Stimulated activated CD4-positive, alpha-beta T cell treated with anti-CD3 and anti-CD28 coated beads, Interleukin-2, amount 100 ng/mL, for 24 hours (primary cell): ENCODE measurements at regions not wholly inside any gene's neighbourhood (a gene's known extent, or its start where the extent isn't known, plus 50 kb on each side); places are given as distances from the start of the nearest gene placed in this dataset.

Experiments used
- DNase-seq, 2 donors: peaks; one replicate each; pipeline ENCODE4 v3.0.0-alpha.2; 2020

DNA sequence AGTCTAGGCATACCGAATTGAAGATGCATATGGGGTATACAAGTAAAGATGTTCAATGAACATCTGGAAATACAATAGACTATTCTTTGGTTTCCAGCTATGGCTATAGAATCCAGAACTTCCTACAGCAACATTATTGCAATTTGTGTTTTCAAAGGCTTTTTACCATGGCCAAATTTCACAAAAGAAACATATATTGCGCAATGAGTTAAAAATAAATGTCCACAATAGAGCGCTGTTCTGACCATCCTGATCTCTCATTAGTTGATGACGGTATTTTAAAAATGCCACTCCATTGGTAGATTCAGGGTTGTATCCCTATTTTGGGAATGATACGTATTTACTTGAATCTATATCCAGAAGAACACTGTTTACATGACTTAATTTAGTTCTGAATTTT is 139.2 kb downstream of the LINC00632 start:
- DNase-seq = no peak

DNA sequence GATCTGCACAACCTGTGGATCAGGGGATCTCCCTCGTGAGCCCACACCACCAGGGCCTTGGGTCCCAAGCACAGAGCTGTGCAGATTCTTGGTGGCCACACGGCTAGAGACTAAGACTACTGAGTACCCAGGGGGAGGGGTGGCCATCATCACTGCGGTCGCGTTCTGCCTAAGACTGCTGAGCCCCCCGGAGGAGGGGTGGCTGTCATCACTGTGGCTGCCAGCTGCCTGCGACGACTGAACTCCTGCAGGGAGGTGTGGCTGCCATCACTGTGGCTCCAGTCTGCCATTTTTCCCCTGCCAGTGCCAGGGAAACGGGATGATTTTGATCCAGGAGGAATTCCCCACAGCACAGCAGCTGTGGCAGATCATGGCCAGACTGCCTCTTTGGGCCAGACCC is 141.7 kb upstream of the SPANXB1 start:
- no peak for DNase-seq

DNA sequence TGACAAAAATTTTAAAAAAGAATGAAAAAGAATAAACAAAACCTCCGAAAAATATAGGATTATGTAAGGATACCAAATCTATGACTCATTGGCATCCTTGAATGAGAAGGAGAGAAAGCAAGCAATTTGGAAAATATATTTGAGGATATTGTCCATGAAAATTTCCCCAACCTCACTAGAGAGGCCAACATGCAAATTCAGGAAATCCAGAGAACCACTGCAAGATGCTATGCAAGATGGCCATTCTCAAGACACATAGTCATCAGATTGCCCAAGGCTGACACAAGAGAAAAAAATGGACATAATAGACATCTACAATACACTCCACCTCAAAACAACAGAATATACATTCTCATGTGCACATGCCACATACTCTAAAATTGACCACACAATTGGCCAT is 135.9 kb upstream of the SPANXB1 start:
- no peak for DNase-seq

DNA sequence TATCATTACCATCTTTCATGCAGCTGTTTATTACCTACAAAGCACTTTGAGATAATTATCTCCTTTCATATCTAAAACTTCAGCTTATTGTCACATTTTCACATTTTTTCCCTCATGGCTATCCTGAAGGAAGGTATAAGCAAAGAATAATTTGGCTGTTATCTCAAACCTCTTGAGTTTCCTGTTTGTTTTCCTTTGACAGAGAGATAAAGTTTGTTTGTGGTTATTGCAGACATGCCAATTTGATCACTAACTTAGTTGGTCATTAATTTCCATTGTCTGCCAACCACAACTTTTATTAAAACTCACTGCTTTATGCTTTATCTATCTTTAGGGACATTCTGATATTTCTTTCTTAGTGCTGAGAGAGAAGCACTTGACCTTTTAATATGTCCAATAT is 89.8 kb upstream of the SPANXB1 start:
- DNase-seq = no peak

DNA sequence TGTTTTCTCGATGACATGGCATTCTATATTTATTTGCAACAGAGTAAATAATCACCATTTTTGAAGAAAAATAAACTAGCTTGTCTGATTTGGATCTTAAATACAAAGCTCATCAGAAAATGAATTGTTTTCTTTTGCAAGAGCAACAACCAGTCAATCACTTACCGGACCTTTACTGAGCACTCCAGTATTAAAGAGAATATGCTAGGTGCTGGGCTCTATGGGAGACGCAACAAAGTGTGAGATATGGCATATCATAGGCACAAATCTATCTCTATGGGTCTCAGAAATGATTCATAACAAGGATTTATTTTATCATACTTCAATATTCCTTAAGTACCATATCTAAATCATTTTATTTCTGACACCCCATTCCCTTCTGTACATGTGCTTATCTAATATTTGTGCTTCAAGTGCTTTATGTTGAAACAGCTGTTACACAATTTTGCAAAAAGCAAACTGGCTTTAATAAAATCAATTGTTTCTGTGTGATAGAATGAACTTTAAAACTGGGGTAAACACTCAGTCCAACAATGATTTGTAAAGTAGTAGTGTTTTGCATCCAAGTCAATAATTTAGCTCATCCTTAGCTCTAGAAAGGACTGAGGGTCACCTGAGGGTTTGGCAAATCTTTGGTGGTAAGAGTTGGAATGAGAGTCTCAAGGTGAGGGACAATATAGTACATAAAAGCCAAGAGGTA is 88.4 kb upstream of the SPANXB1 start:
- no peak for DNase-seq

DNA sequence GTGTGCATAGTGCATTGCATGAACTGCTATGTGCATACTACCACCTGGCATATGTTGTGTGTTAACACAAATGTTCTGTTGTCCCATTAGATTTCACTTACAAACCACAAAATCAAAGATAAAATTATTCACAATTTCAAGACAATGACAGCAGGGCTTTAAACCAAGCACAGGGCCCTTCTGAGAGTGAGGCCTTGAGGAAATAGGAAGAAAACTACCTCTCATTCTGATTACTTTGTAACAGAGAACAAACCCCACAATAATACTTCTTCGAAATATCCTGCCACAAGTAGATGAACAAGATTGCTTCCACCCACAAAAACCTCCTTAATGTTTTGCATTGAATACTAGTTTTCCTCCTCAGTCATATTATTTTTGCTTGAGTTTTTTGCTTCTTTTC is 85.5 kb upstream of the SPANXB1 start:
- no peak for DNase-seq

DNA sequence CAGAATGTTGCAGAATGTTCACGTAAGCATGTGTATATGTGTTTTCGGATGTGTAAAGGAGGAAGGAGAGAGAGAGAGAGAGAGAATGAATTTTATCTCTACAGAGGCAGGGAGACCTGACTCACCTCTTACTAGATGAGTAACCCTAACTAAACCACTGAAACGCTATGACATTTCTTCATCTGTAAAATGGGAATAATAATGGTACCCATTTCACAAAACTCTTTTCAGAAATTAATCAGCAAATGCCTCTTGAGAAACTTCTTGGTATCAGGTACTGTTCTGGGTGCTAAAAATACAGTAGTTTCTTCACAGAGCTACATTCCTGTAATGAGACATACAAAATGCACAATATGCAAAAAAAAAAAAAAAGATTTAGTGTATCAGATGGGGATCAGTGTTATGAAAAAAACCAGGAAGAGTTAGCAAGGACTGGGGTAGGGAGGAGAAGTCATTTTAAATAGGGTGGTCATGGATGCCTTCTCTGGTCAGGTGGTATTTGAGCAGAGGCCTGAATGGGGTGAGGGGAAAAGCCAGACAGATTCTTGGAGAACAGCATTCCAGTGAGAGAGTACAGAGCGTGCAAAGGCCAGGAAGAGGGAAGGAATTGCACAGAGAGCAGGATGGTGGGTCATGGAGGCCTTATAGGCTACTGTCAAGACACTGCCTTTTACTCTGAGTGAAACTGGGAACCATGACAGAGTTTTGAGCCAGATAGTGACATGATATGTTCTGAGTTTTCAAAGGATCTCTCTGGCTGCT is 84.9 kb upstream of the SPANXB1 start:
- DNase-seq = no peak

DNA sequence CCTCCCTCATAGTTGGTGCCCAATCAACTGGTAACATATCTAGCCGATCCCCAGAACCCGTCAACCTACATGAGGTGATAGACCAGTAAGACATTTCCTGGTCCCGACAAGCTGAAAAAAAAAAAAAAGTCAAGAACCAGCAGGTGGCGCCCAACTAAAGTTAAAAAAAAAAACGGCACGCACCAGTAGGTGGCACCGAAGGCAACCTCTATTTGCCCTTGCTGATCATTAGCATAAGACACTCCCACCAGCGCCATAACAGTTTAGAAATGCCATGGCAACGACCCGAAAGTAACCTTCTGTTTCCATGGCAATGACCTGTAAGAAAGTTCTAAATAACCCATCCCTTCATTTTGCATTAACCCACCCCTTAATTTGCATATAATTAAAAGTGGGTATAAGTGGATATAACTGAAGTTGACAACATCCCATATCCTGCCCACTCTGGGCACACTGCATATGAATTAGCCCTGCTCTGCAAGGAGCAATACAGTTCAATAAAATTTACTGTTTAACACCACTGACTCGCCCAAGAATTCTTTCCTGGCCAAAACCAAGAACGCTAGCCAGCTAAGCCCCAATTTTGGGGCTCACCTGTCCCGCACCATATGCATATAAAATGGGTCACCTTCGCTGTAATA is 83.9 kb upstream of the SPANXB1 start:
- peak; percentile 11 to 16 for DNase-seq

DNA sequence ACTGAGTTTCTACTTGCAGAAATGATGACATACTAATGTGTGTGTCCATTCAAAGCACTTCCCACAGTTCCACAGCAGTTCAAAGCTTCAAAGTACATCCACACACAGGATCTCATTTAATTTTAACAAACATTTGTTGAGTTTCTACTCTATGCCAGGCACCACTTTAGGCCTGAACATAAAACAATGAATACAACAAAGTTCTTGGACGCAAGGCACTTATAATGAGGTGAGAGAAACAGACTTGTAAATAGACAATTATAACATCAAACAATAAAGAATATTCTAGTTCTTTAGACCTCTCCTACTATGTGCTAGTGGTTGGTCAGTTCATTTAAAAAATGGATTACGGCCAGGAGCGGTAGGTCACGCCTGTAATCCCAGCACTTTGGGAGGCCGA is 82.0 kb upstream of the SPANXB1 start:
- DNase-seq = no peak

DNA sequence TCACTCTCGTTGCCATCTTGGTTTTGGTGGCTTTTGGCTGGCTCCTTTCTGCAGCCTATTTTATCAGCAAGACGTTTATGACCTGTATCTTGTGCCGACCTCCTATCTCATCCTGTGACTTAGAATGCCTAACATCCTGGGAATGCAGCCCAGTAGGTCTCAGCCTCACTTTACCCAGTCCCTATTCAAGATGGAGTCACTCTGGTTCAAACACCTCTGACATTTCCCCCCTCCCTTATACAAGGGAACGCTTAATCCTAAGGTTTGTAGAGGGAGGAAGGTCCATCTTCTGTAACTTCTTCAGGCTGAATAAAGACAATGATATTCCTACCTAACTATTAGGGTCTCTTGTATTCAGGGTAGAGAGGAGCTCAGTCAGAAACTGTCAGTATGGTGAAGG is 79.3 kb upstream of the SPANXB1 start:
- no peak for DNase-seq

DNA sequence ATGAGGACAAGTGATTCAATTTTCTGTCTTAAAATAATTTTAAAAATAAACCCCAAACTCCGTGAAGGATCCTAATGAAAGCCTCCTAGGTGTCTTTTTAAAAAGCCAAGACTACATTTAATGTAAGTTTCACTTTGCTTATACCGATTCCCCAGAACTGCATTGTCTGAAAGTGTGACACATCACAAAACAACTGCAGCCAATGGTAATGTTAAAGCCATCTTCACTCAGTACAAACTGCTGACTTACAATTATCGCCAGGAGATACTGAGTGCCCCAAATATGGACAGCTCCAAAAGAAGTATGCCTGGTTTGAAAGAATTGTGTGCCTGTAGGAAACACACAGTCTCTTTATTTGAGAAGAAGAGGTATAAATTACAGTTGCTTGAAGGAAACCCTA is 73.7 kb upstream of the SPANXB1 start:
- no peak for DNase-seq

DNA sequence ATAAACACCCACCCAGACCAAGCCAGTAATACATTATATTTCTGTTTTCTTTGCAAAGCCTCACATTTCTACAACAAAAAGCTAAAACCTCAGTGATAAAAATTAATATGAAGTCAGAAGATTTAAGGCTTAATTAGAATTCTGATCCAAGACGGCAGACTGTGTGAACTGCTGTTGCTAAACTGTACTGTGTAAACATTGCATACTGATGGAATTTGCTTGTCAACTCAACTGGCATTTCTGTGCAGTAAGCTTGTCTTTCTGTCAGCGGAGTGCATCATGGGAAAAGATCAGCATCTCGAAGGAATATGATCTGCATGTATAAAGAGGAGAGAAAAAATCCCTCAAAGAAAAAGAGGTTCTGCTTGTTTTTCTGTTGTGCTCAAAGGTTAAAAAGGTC is 69.4 kb upstream of the SPANXB1 start:
- DNase-seq = no peak

DNA sequence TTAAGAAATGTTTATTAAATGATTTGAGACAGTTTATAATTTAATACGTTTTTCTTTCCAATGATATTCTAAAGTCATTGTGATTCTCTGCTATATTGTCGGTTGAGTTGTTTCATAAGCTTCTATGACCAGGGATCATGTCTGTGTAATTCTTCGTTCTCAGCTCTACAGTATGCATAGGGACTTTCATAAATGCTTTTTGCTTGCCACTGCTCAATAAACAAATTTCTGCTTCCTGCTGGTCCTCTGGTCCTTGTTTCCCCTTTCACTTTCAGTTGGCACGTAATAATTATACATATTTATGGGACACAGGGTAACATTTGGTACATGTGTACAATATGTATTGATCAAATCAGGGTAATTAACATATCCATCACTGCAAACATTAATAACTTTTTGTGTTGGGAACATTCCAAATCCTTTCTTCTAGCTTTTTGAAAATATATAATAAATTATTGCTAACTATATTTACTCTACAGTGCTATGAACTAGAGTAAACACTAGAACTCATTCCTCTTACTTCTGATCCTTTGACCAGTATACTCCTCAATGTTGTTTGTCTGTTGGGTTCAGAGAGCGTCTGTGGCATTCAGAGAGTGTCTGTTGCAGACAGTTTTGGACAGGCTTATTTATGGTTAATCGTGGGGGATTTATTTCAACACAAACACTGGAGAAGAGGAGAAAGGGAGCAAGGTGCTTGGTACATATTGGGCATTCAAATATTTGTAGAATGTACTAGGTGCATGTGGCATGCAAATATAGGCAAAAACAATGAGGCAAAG is 68.3 kb upstream of the SPANXB1 start:
- DNase-seq = no peak

DNA sequence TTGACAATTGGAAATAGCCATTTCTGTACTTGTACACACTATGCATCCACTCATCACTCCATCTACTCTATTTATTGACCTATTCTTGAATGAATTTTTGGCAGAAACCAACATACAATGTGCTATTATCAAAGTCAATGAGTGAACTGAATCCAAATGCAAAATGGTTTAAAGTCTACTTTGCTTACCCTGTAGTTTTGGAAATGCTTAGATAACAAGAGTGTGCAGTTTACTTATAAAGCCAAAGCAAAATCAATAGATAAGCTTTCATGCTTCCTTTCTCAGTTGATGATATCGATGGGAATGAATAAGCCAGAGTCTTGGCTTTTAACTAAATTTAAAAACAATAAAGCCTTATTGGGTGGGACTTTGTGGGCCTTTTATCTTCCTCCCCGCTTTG is 58.9 kb upstream of the SPANXB1 start:
- DNase-seq = no peak

DNA sequence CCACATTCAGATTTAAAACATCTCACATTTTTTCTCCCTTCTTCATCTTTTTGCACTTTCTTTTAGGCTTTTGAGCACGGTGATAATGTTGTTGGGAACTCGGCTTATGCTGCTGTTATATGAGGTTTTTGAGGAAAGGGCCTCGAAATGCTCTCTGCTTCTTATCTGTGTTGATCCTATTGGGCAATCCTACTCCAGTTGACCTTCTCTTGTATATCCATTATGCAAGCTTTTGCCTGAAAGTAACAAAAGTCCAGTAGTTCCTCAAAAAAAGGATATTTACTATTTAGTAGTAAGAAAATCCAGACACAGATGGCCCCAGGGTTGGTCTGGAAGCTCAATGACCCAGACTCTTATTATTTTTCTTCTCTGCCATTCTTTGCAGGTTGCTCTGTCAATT is 57.7 kb upstream of the SPANXB1 start:
- DNase-seq = no peak

DNA sequence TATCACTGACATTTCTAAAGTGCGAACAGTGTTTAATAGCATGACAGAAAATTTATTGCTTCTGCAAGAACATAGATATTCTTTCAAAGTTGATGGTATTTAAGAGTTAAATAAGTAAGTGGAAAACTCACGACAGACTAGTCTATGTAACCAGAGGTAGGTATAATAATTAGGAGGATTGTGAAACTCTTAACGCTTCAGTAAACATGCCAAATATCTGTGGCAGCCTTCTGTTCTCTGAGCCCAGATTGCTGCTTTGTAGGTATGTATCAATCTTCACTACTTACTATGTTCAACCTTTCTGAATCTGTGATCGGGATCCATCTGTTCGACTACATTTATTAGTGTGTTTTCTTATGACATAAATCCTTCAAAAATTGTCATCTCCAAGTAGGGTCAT is 53.6 kb upstream of the SPANXB1 start:
- DNase-seq = no peak

DNA sequence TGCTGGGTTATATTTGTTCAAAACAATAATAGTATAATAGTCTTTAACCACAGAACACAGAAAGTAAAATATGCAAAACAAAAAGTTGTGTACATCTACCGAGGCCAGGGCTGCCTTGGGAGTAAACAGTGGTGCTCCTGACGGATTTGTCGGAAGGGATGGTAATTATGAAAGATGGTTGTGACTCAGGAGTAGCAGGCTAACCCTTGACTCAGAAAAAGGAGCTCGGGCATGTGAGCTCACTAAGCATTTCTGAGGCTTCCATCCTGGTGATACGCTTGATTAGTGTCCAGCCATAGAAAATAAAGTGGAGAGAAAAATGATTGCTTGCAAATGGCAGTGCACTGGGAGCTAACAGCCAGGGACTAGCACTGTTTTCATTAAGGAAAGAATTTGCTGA is 53.2 kb upstream of the SPANXB1 start:
- DNase-seq = no peak
